ENCODE measurements at regions not wholly inside any gene's neighbourhood (a gene's known extent, or its start where the extent isn't known, plus 50 kb on each side); places are given as distances from the start of the nearest gene placed in this dataset.

- DNase-seq (ENCODE audit: low read depth in 3 of 3), result no peak
Observed at GRCh38 chr14:96617635-96618034, 115.5 kb downstream of the PAPOLA start.

- DNase-seq (ENCODE audit: low read depth in 3 of 3), result no peak
Observed at GRCh38 chr14:96622926-96623325, 120.7 kb downstream of the PAPOLA start.

- no peak for DNase-seq (ENCODE audit: low read depth in 3 of 3)
Observed at GRCh38 chr14:96623676-96624484, 121.7 kb downstream of the PAPOLA start.

- DNase-seq (ENCODE audit: low read depth in 3 of 3), result no peak
Observed at GRCh38 chr14:96624661-96625425, 122.7 kb downstream of the PAPOLA start.

GRCh38 chr14:96625426-96625985 is 123.3 kb downstream of the PAPOLA start:
- DNase-seq (ENCODE audit: low read depth in 3 of 3), result no peak

GRCh38 chr14:96626121-96626768 is 124.1 kb downstream of the PAPOLA start:
- no peak for DNase-seq (ENCODE audit: low read depth in 3 of 3)

- peak in 2 of 3 donors; percentile 6 to 10 for DNase-seq (ENCODE audit: low read depth in 3 of 3)
Observed at GRCh38 chr14:96626916-96627315, 124.7 kb downstream of the PAPOLA start.

GRCh38 chr14:96627386-96627785 is 125.2 kb downstream of the PAPOLA start:
- no peak for DNase-seq (ENCODE audit: low read depth in 3 of 3)

GRCh38 chr14:96627811-96628775 is 125.9 kb downstream of the PAPOLA start:
- no peak for DNase-seq (ENCODE audit: low read depth in 3 of 3)

GRCh38 chr14:96629082-96629481 is 126.9 kb downstream of the PAPOLA start:
- no peak for DNase-seq (ENCODE audit: low read depth in 3 of 3)

- no peak for DNase-seq (ENCODE audit: low read depth in 3 of 3)
Observed at GRCh38 chr14:96629558-96630222, 127.5 kb downstream of the PAPOLA start.

- DNase-seq (ENCODE audit: low read depth in 3 of 3), result no peak
Observed at GRCh38 chr14:96630281-96630680, 128.1 kb downstream of the PAPOLA start.

GRCh38 chr14:96631030-96631429 is 128.8 kb downstream of the PAPOLA start:
- no peak for DNase-seq (ENCODE audit: low read depth in 3 of 3)

- no peak for DNase-seq (ENCODE audit: low read depth in 3 of 3)
Observed at GRCh38 chr14:96631621-96632362, 129.6 kb downstream of the PAPOLA start.

- no peak for DNase-seq (ENCODE audit: low read depth in 3 of 3)
Observed at GRCh38 chr14:96632363-96632758, 130.2 kb downstream of the PAPOLA start.

GRCh38 chr14:96633096-96633495 is 130.9 kb downstream of the PAPOLA start:
- DNase-seq (ENCODE audit: low read depth in 3 of 3), result no peak

GRCh38 chr14:96634481-96634880 is 132.3 kb downstream of the PAPOLA start:
- DNase-seq (ENCODE audit: low read depth in 3 of 3), result no peak

GRCh38 chr14:96634896-96635295 is 132.7 kb downstream of the PAPOLA start:
- DNase-seq (ENCODE audit: low read depth in 3 of 3), result no peak

GRCh38 chr14:96635850-96636249 is 133.7 kb downstream of the PAPOLA start:
- DNase-seq (ENCODE audit: low read depth in 3 of 3), result no peak

GRCh38 chr14:96637521-96637920 is 135.3 kb downstream of the PAPOLA start:
- DNase-seq (ENCODE audit: low read depth in 3 of 3), result no peak

Data from stimulated activated CD4-positive, alpha-beta T cell treated with anti-CD3 and anti-CD28 coated beads, TNF-alpha, amount 100 ng/mL, for 48 hours (primary cell).